ENCODE measurements at regions not wholly inside any gene's neighbourhood (a gene's known extent, or its start where the extent isn't known, plus 50 kb on each side); places are given as distances from the start of the nearest gene placed in this dataset.

DNA sequence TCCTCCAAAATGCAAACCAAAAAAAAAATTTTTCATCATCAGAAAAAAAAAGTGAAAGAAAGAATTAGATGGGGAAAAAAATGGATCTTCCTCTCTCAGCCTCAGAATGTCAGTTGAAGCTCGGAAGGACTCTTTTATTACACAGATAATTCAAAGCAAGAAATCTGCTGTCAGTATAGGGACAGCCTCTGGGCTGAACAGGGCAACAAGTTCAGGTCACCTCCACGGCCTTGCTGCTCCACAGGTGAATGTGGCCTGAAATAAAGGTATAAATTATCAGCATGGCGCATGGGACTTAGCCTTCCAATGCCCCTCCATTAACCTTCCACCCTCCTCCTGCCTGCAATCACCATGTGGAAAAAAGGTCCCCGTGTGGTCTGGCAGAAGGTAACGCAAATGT, 316.8 kb upstream of the POU3F3 start:
- CTCF ChIA-PET: no interaction called here
- Histone ChIP-seq H3K27me3 (ENCODE audit: control insufficient read depth, insufficient read depth, low read length) (no peaks in the 10 kb centered on the region), H3K9me3 (ENCODE audit: control insufficient read depth, insufficient read depth, low read length) (peaks cover 17% of the 10 kb centered on the region), H3K4me3 (ENCODE audit: low read depth, low read length) (no peak overlapping the region), H3K27ac (ENCODE audit: low read depth, low read length) (no peak overlapping the region)
- DNase-seq (ENCODE audit: low read depth, low spot score): no peak
- POLR2A ChIA-PET: no interaction called here
- no peak for TF ChIP-seq CTCF (IDR thresholded peaks at IDR 0.05; ENCODE audit: low read depth, low read length)

DNA sequence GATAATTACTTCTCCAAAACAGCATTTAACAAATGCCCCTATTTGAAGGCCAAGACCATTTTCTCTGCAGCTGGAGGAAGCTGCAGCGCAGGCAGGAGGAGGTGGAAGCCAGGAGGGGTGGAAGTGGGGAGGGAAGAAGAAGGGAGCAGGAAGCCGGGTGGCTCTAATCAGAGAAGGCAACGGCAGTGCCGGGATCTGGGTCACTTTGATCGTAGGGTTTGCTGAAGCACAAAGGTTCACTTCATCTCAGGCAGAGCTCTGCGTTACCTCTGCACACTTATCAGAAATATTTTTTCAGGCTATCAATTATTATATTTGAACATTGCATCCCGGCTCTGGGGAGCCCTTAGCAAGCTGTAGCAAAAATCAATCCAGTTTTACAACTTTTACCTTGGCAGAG, 315.8 kb upstream of the POU3F3 start:
- TF ChIP-seq CTCF (IDR thresholded peaks at IDR 0.05; ENCODE audit: low read depth, low read length): no peak
- Histone ChIP-seq H3K27me3 (ENCODE audit: control insufficient read depth, insufficient read depth, low read length) (no peaks in the 10 kb centered on the region), H3K4me3 (ENCODE audit: low read depth, low read length) (no peak overlapping the region), H3K27ac (ENCODE audit: low read depth, low read length) (no peak overlapping the region), H3K9me3 (ENCODE audit: control insufficient read depth, insufficient read depth, low read length) (peaks cover 16% of the 10 kb centered on the region)
- ChIA-PET CTCF (no interaction called here), POLR2A (no interaction called here)
- DNase-seq (ENCODE audit: low read depth, low spot score): no peak

DNA sequence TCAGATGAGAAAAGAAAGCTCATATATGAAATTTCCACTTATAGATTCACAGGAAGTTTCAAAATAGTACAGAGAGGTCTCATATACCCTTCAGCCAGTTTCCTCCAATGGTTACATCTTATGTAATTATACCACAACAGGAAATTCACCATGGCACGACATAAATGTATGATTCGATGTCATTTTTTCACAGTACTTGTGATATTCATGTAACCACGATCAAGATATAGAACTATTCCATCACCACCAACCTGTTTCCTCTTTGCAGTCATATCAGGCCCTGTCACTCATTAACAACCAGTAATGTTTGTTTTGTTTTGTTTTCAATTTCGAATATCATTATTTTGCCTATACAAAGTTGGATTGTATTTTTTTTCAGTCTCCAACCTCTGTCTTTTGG, 314.3 kb upstream of the POU3F3 start:
- no peak overlapping the region for H3K4me3 ChIP-seq (ENCODE audit: low read depth, low read length)
- ChIA-PET CTCF (no interaction called here), POLR2A (no interaction called here)
- H3K27me3 ChIP-seq (ENCODE audit: control insufficient read depth, insufficient read depth, low read length): no peaks in the 10 kb centered on the region
- H3K9me3 ChIP-seq (ENCODE audit: control insufficient read depth, insufficient read depth, low read length): peaks cover 19% of the 10 kb centered on the region
- no peak for TF ChIP-seq CTCF (IDR thresholded peaks at IDR 0.05; ENCODE audit: low read depth, low read length)
- H3K27ac ChIP-seq (ENCODE audit: low read depth, low read length): no peak overlapping the region
- no peak for DNase-seq (ENCODE audit: low read depth, low spot score)

DNA sequence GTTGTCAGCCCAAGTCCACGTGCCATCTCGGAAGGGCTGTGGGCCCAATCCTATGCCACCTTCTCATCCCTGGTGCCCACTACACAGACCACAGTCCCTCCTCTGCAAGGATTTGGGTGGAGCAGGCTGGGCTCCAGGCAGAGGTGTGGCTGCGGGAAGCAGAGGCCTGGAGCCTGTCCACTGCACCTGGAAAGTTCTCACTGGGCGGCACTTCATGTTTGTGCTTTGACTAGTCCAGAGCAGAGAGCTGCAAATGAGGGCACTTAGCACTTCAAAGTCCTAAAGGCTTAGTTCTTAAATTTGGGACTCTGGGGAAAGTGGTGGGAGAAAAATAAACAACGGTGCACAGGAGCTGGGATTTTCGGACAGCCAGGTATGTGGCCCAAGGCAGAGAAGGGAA, 308.9 kb upstream of the POU3F3 start:
- ChIA-PET CTCF (no interaction called here), POLR2A (no interaction called here)

GRCh38 chr2:104546537-104546936, 307.4 kb upstream of the POU3F3 start:
- no peak for DNase-seq (ENCODE audit: low read depth, low spot score)

More for the DNA sequence above, 308.9 kb upstream of the POU3F3 start:
- DNase-seq (ENCODE audit: low read depth, low spot score): no peak
- H3K27ac ChIP-seq (ENCODE audit: low read depth, low read length): no peak overlapping the region
- no peaks in the 10 kb centered on the region for H3K27me3 ChIP-seq (ENCODE audit: control insufficient read depth, insufficient read depth, low read length)
- H3K9me3 ChIP-seq (ENCODE audit: control insufficient read depth, insufficient read depth, low read length): peaks cover 42% of the 10 kb centered on the region
- no peak for TF ChIP-seq CTCF (IDR thresholded peaks at IDR 0.05; ENCODE audit: low read depth, low read length)
- H3K4me3 ChIP-seq (ENCODE audit: low read depth, low read length): no peak overlapping the region

More at GRCh38 chr2:104546537-104546936, 307.4 kb upstream of the POU3F3 start:
- Histone ChIP-seq H3K27ac (ENCODE audit: low read depth, low read length) (no peak overlapping the region), H3K4me3 (ENCODE audit: low read depth, low read length) (no peak overlapping the region), H3K9me3 (ENCODE audit: control insufficient read depth, insufficient read depth, low read length) (peaks cover 44% of the 10 kb centered on the region), H3K27me3 (ENCODE audit: control insufficient read depth, insufficient read depth, low read length) (no peaks in the 10 kb centered on the region)
- ChIA-PET CTCF (no interaction called here), POLR2A (no interaction called here)
- TF ChIP-seq CTCF (IDR thresholded peaks at IDR 0.05; ENCODE audit: low read depth, low read length): no peak

Measured in AG04450 (cell line).